ENCODE measurements at regions not wholly inside any gene's neighbourhood (a gene's known extent, or its start where the extent isn't known, plus 50 kb on each side); places are given as distances from the start of the nearest gene placed in this dataset.

GRCh38 chr5:174655351-174655750 lies 69.0 kb upstream of the MSX2 start:
- ATAC-seq (no peak), DNase-seq (ENCODE audit: low spot score) (no peak)

- DNase-seq (ENCODE audit: low spot score) (no peak), ATAC-seq (no peak)
Observed at GRCh38 chr5:174664180-174664850, 60.1 kb upstream of the MSX2 start.

GRCh38 chr5:174665347-174665746 lies 59.0 kb upstream of the MSX2 start:
- no peak for DNase-seq (ENCODE audit: low spot score)
- no peak for ATAC-seq

- ATAC-seq: no peak
- DNase-seq (ENCODE audit: low spot score): no peak
Observed at GRCh38 chr5:174667526-174667925, 56.9 kb upstream of the MSX2 start.

- ATAC-seq: no peak
- no peak for DNase-seq (ENCODE audit: low spot score)
Observed at GRCh38 chr5:174668349-174668748, 56.0 kb upstream of the MSX2 start.
